ENCODE measurements at regions not wholly inside any gene's neighbourhood (a gene's known extent, or its start where the extent isn't known, plus 50 kb on each side); places are given as distances from the start of the nearest gene placed in this dataset.

DNA sequence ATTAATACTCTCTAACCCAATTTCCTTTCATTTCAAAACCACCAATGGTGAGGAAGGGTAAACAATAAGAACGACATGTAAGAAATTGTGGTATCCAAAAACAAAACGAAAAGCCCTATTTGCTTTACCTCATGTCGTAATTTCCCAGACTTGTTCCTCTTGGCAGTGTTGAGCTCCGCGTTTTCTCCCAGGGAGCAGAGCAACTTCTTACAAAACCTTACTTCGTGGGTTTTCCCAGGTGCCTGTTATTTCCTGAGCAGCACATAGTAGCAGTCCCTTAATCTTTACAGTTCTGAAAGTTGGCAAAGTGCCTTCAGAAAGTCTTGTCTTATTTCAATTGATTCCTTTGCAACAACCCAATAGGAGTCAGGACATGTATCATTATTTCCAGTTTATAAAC, 207.9 kb upstream of the MARCKS start:
- TF ChIP-seq EZH2 (optimal IDR thresholded peaks at IDR 0.05; ENCODE audit: low read depth, low read length) (no peak), EZH2phosphoT487 (IDR thresholded peaks at IDR 0.05; ENCODE audit: low read length) (no peak)
- TF ChIP-seq, protein P1, sequence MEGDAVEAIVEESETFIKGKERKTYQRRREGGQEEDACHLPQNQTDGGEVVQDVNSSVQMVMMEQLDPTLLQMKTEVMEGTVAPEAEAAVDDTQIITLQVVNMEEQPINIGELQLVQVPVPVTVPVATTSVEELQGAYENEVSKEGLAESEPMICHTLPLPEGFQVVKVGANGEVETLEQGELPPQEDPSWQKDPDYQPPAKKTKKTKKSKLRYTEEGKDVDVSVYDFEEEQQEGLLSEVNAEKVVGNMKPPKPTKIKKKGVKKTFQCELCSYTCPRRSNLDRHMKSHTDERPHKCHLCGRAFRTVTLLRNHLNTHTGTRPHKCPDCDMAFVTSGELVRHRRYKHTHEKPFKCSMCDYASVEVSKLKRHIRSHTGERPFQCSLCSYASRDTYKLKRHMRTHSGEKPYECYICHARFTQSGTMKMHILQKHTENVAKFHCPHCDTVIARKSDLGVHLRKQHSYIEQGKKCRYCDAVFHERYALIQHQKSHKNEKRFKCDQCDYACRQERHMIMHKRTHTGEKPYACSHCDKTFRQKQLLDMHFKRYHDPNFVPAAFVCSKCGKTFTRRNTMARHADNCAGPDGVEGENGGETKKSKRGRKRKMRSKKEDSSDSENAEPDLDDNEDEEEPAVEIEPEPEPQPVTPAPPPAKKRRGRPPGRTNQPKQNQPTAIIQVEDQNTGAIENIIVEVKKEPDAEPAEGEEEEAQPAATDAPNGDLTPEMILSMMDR (IDR thresholded peaks at IDR 0.05; ENCODE audit: low read length), result no peak
- H3K4me1 ChIP-seq (ENCODE audit: low read length), result peaks cover 24% of the 10 kb centered on the region
- no peak overlapping the region for H3K27ac ChIP-seq (ENCODE audit: low read length)
- H3K4me3 ChIP-seq (ENCODE audit: low read length), result no peak overlapping the region
- H4K20me1 ChIP-seq (ENCODE audit: insufficient read depth, low read length), result no peaks in the 10 kb centered on the region
- no peak for DNase-seq
- no peak overlapping the region for H2AFZ ChIP-seq (ENCODE audit: low read length)
- H3K9me3 ChIP-seq (replicated peaks; ENCODE audit: insufficient read depth, low read length), result no peaks in the 10 kb centered on the region
- no peak overlapping the region for H3K4me2 ChIP-seq (ENCODE audit: low read depth, low read length)
- no peaks in the 10 kb centered on the region for H3K27me3 ChIP-seq (replicated peaks; ENCODE audit: insufficient read depth, low read length)
- no peaks in the 10 kb centered on the region for H3K9me2 ChIP-seq (replicated peaks; ENCODE audit: insufficient read depth, low read length)
- H3K79me2 ChIP-seq (ENCODE audit: low read length), result no peaks in the 10 kb centered on the region
- H3F3A ChIP-seq (ENCODE audit: insufficient read depth, low read length), result peaks cover 6% of the 10 kb centered on the region; the same call in 1 of the 2 replicates
- H3K9ac ChIP-seq (ENCODE audit: low read length), result no peak overlapping the region
- H3K36me3 ChIP-seq (replicated peaks; ENCODE audit: insufficient read depth, low read length), result no peaks in the 10 kb centered on the region

DNA sequence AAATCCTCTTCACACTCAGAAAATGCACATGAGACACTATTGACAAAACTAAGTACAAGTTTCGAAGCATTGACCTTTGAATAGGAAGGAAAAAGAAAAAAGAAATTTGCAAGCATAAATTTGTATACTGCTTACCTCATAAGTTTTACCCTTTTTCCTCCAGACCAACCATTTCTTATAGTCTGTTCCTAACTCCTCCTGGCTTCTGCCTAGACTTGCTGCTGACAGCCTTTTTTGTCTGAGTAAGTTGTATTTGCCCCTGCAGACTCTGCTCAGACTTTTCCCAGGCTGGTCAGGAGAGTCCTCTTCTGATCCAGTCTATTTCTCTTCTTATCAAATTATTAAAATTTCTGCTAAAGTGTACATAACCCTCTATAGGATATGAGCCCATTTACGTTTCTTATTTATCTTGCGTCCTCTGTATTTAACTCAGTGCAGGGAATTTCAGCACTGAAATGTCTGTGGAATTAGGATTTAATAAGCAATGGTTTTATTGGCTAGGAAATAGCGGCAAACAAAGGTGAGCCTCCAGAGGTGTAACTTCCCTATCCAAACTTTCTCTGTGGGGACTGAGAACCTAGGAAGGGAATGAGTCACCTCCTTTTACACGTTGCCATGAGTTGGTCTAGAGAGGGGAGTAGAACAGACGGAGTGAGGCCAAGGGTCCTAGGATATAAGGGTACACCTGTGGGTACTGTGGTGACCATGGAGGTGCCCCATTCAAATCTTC, 207.1 kb upstream of the MARCKS start:
- H3K4me3 ChIP-seq (ENCODE audit: low read length), result no peak overlapping the region
- TF ChIP-seq, protein P1 (IDR thresholded peaks at IDR 0.05; ENCODE audit: low read length), result no peak
- no peak for TF ChIP-seq EZH2 (optimal IDR thresholded peaks at IDR 0.05; ENCODE audit: low read depth, low read length)
- TF ChIP-seq EZH2phosphoT487 (IDR thresholded peaks at IDR 0.05; ENCODE audit: low read length), result no peak
- no peaks in the 10 kb centered on the region for H3K36me3 ChIP-seq (replicated peaks; ENCODE audit: insufficient read depth, low read length)
- H3K9me3 ChIP-seq (replicated peaks; ENCODE audit: insufficient read depth, low read length), result no peaks in the 10 kb centered on the region
- no peaks in the 10 kb centered on the region for H3K9me2 ChIP-seq (replicated peaks; ENCODE audit: insufficient read depth, low read length)
- H3K79me2 ChIP-seq (ENCODE audit: low read length), result no peaks in the 10 kb centered on the region
- H3F3A ChIP-seq (ENCODE audit: insufficient read depth, low read length), result peaks cover 6% of the 10 kb centered on the region; the same call in 1 of the 2 replicates
- H3K4me1 ChIP-seq (ENCODE audit: low read length), result peaks cover 19% of the 10 kb centered on the region
- H3K4me2 ChIP-seq (ENCODE audit: low read depth, low read length), result no peak overlapping the region
- no peak overlapping the region for H3K9ac ChIP-seq (ENCODE audit: low read length)
- DNase-seq, result no peak
- no peak overlapping the region for H2AFZ ChIP-seq (ENCODE audit: low read length)
- no peak overlapping the region for H3K27ac ChIP-seq (ENCODE audit: low read length)
- no peaks in the 10 kb centered on the region for H4K20me1 ChIP-seq (ENCODE audit: insufficient read depth, low read length)
- H3K27me3 ChIP-seq (replicated peaks; ENCODE audit: insufficient read depth, low read length), result no peaks in the 10 kb centered on the region

DNA sequence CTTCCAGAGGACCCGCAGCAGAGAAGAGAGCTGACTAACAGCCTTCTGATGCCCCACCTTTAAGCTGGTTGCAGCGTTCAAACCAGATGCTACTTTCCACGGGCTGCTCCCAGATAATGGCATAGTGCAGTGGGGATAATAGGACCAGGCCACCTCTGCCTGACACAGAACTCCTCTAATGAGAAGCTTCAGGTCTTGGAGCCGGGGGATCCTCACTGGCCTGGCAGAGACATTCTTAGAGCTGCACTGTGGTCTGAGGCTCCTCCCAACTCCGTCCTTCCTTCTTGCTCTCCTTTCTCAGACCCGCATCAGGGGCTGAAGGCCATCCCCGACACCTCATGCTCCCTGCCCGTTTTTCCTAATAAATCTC, 206.6 kb upstream of the MARCKS start:
- TF ChIP-seq EZH2phosphoT487 (IDR thresholded peaks at IDR 0.05; ENCODE audit: low read length) (no peak), EZH2 (optimal IDR thresholded peaks at IDR 0.05; ENCODE audit: low read depth, low read length) (no peak)
- TF ChIP-seq, protein P1 (IDR thresholded peaks at IDR 0.05; ENCODE audit: low read length), result no peak
- H3K4me1 ChIP-seq (ENCODE audit: low read length), result peaks cover 14% of the 10 kb centered on the region
- no peaks in the 10 kb centered on the region for H4K20me1 ChIP-seq (ENCODE audit: insufficient read depth, low read length)
- DNase-seq, result no peak
- H3K27me3 ChIP-seq (replicated peaks; ENCODE audit: insufficient read depth, low read length), result no peaks in the 10 kb centered on the region
- H3K9ac ChIP-seq (ENCODE audit: low read length), result no peak overlapping the region
- H3F3A ChIP-seq (ENCODE audit: insufficient read depth, low read length), result peaks cover 6% of the 10 kb centered on the region; the same call in 1 of the 2 replicates
- no peak overlapping the region for H2AFZ ChIP-seq (ENCODE audit: low read length)
- no peaks in the 10 kb centered on the region for H3K9me3 ChIP-seq (replicated peaks; ENCODE audit: insufficient read depth, low read length)
- no peak overlapping the region for H3K4me3 ChIP-seq (ENCODE audit: low read length)
- H3K36me3 ChIP-seq (replicated peaks; ENCODE audit: insufficient read depth, low read length), result no peaks in the 10 kb centered on the region
- no peak overlapping the region for H3K27ac ChIP-seq (ENCODE audit: low read length)
- no peaks in the 10 kb centered on the region for H3K79me2 ChIP-seq (ENCODE audit: low read length)
- H3K9me2 ChIP-seq (replicated peaks; ENCODE audit: insufficient read depth, low read length), result no peaks in the 10 kb centered on the region
- H3K4me2 ChIP-seq (ENCODE audit: low read depth, low read length), result no peak overlapping the region

Measured in MM.1S (cell line).